SK-N-SH (cell line): ENCODE measurements at regions not wholly inside any gene's neighbourhood (a gene's known extent, or its start where the extent isn't known, plus 50 kb on each side); places are given as distances from the start of the nearest gene placed in this dataset.

Experiments used
- CTCF ChIA-PET: fragments of 300-600, 350-600 bp; formaldehyde crosslinking; extraction: SDS; loops from one replicate; lab custom pipeline; 2021; lab: Yijun Ruan, JAX
- POLR2A ChIA-PET: fragments of 350-600 bp; sonication (Branson Sonifier 250); formaldehyde crosslinking; extraction: SDS; loops from one replicate; lab custom pipeline; 2020; ENCODE audit warnings: antibody characterized with exemption, inconsistent platforms; lab: Yijun Ruan, JAX
- DNase-seq: peaks from one replicate; pipeline ENCODE4 v3.0.0; 2012
- H2AFZ ChIP-seq: fragments of 200-600 bp; sonication (generic); 2 replicates; pipeline ENCODE4 v1.8.1; 2016; ENCODE audit warnings: antibody characterized with exemption, mild to moderate bottlenecking, low read depth
- H3F3A ChIP-seq: fragments of 200-600 bp; sonication (generic); replicated peaks from 2 replicates; pipeline ENCODE3; 2016; ENCODE audit warnings: antibody characterized with exemption, mild to moderate bottlenecking; ENCODE audit not compliant: insufficient read depth
- H3K27ac ChIP-seq, 2 experiments: fragments of 200-500 bp in 1 of 2; fragments of 200-600 bp in 1 of 2; sonication (Bioruptor generic) in 1 of 2; sonication (generic), shearing (Covaris generic) in 1 of 2; 2 replicates each; pipeline versions ENCODE4 v1.5.1 to v1.6.1; 2014 to 2016; ENCODE audit warnings: low read depth in 2 of 2, inconsistent platforms in 1 of 2, low read length in 1 of 2, mild to moderate bottlenecking in 1 of 2, mixed read lengths in 1 of 2
- H3K27me3 ChIP-seq: fragments of 200-600 bp; sonication (generic), shearing (Covaris generic); 2 replicates; pipeline ENCODE4 v1.6.1; 2016; ENCODE audit warnings: mixed run types; ENCODE audit not compliant: insufficient read depth
- H3K36me3 ChIP-seq, 2 experiments: fragments of 200-500 bp in 1 of 2; fragments of 200-600 bp in 1 of 2; sonication (Bioruptor generic) in 1 of 2; sonication (generic) in 1 of 2; replicated peaks in 1 of 2; 2 replicates each; pipeline versions ENCODE3 to v1.5.1; 2014 to 2016; ENCODE audit warnings: low read length in 1 of 2, mild to moderate bottlenecking in 1 of 2; ENCODE audit not compliant: insufficient read depth in 2 of 2, control insufficient read depth in 1 of 2
- H3K4me1 ChIP-seq, 2 experiments: fragments of 200-500 bp in 1 of 2; fragments of 200-600 bp in 1 of 2; sonication (Bioruptor generic) in 1 of 2; sonication (generic), shearing (Covaris generic) in 1 of 2; 2 replicates each; pipeline versions ENCODE4 v1.5.1 to v1.6.1; 2014 to 2016; ENCODE audit warnings: low read depth in 1 of 2, low read length in 1 of 2, mixed run types in 1 of 2; ENCODE audit not compliant: insufficient read depth in 2 of 2, control insufficient read depth in 1 of 2
- H3K4me2 ChIP-seq: fragments of 200-600 bp; sonication (generic), shearing (Covaris generic); 2 replicates; pipeline ENCODE4 v1.6.1; 2017; ENCODE audit warnings: mixed run types
- H3K4me3 ChIP-seq, 2 experiments: fragments of 200-500 bp in 1 of 2; fragments of 200-600 bp in 1 of 2; sonication (Bioruptor generic) in 1 of 2; sonication (generic), shearing (Covaris generic) in 1 of 2; 2 replicates each; pipeline versions ENCODE4 v1.5.1 to v1.8.1; 2014 to 2016; ENCODE audit warnings: low read depth in 2 of 2, inconsistent platforms in 1 of 2, low read length in 1 of 2, mild to moderate bottlenecking in 1 of 2, mixed read lengths in 1 of 2, moderate library complexity in 1 of 2
- H3K79me2 ChIP-seq: fragments of 200-600 bp; sonication (generic); 2 replicates; pipeline ENCODE4 v1.8.1; 2017; ENCODE audit warnings: mild to moderate bottlenecking; ENCODE audit not compliant: insufficient read depth
- H3K9ac ChIP-seq: fragments of 200-600 bp; sonication (generic); 2 replicates; pipeline ENCODE4 v1.6.1; 2017; ENCODE audit warnings: mixed run types
- H3K9me2 ChIP-seq: fragments of 200-600 bp; sonication (generic); 2 replicates; pipeline ENCODE4 v1.6.1; 2017; ENCODE audit warnings: mixed run types
- H3K9me3 ChIP-seq: fragments of 200-600 bp; sonication (generic); 2 replicates; pipeline ENCODE4 v1.6.1; 2017; ENCODE audit warnings: mixed run types, mild to moderate bottlenecking, moderate library complexity
- H4K20me1 ChIP-seq: fragments of 200-600 bp; sonication (generic); 2 replicates; pipeline ENCODE4 v1.6.1; 2017; ENCODE audit warnings: mild to moderate bottlenecking, mixed run types; ENCODE audit not compliant: insufficient read depth
- CTCF ChIP-seq: fragments of 200-600 bp; sonication (generic); IDR thresholded peaks from 2 replicates; pipeline ENCODE4 v1.6.1; 2017; ENCODE audit warnings: antibody characterized with exemption, mild to moderate bottlenecking, moderate library complexity
- ELF1 ChIP-seq: IDR thresholded peaks from 2 replicates; pipeline ENCODE4 v1.4.0; 2012
- EP300 ChIP-seq, 2 experiments: IDR thresholded peaks; 2 replicates each; pipeline versions ENCODE4 v1.4.0 to v1.6.1; 2012; ENCODE audit warnings: borderline replicate concordance in 1 of 2, low read depth in 1 of 2, low read length in 1 of 2
- EZH2phosphoT487 ChIP-seq: fragments of 200-600 bp; sonication (generic); IDR thresholded peaks from 2 replicates; pipeline ENCODE4 v1.6.1; 2017; ENCODE audit warnings: low read depth, mixed run types, mild to moderate bottlenecking, antibody characterized with exemption, moderate library complexity, borderline replicate concordance
- FOSL2 ChIP-seq: IDR thresholded peaks from 2 replicates; pipeline ENCODE4 v1.4.0; 2012; ENCODE audit warnings: low read depth, mild to moderate bottlenecking, moderate library complexity, borderline replicate concordance
- FOXJ3 ChIP-seq: sonication (generic); formaldehyde crosslinking; IDR thresholded peaks from 2 replicates; pipeline ENCODE4 v1.5.1; 2020; ENCODE audit warnings: mild to moderate bottlenecking, missing genetic modification reagents
- FOXM1 ChIP-seq: IDR thresholded peaks from 2 replicates; pipeline ENCODE4 v1.4.0; 2012; ENCODE audit warnings: low read depth, mild to moderate bottlenecking
- GABPA ChIP-seq: IDR thresholded peaks from 2 replicates; pipeline ENCODE4 v1.4.0; 2012; ENCODE audit warnings: low read depth, mild to moderate bottlenecking
- GATA2 ChIP-seq: sonication (generic); formaldehyde crosslinking; IDR thresholded peaks from 2 replicates; pipeline ENCODE4 v1.5.0; 2020; ENCODE audit warnings: mild to moderate bottlenecking, missing genetic modification reagents
- IRF3 ChIP-seq: fragments of 150-350 bp; IDR thresholded peaks from 2 replicates; pipeline ENCODE4 v1.6.1; 2016; ENCODE audit warnings: mild to moderate bottlenecking, low read depth, low read length
- JUND ChIP-seq: IDR thresholded peaks from 2 replicates; pipeline ENCODE4 v1.4.0; 2012
- MAX ChIP-seq: IDR thresholded peaks from 2 replicates; pipeline ENCODE4 v1.4.0; 2012; ENCODE audit warnings: low read depth
- MXI1 ChIP-seq: IDR thresholded peaks from 2 replicates; pipeline ENCODE4 v1.6.1; 2012; ENCODE audit warnings: mild to moderate bottlenecking, low read depth, low read length, improper control_type of control experiment
- NFIC ChIP-seq: IDR thresholded peaks from 2 replicates; pipeline ENCODE4 v1.4.0; 2012; ENCODE audit warnings: borderline replicate concordance
- POLR2AphosphoS5 ChIP-seq: IDR thresholded peaks from 2 replicates; pipeline ENCODE4 v1.6.1; 2012; ENCODE audit warnings: low read depth, low read length
- RAD21 ChIP-seq: IDR thresholded peaks from 2 replicates; pipeline ENCODE4 v1.6.1; 2012; ENCODE audit warnings: mild to moderate bottlenecking, low read length
- RCOR1 ChIP-seq: fragments of 150-350 bp; IDR thresholded peaks from 2 replicates; pipeline ENCODE4 v1.6.1; 2017; ENCODE audit warnings: antibody characterized with exemption, low read length
- RFX5 ChIP-seq: IDR thresholded peaks from 2 replicates; pipeline ENCODE4 v1.6.1; 2012; ENCODE audit warnings: mild to moderate bottlenecking, improper control_type of control experiment, low read length
- RXRA ChIP-seq: IDR thresholded peaks from 2 replicates; pipeline ENCODE4 v1.4.0; 2012; ENCODE audit warnings: low read depth, mild to moderate bottlenecking, borderline replicate concordance
- SIN3A ChIP-seq: IDR thresholded peaks from 2 replicates; pipeline ENCODE4 v1.6.1; 2012; ENCODE audit warnings: low read depth, mild to moderate bottlenecking, low read length, moderate library complexity, borderline replicate concordance
- SMC3 ChIP-seq: IDR thresholded peaks from 2 replicates; pipeline ENCODE4 v1.6.1; 2012; ENCODE audit warnings: low read depth, low read length, improper control_type of control experiment
- TAF1 ChIP-seq: IDR thresholded peaks from 2 replicates; pipeline ENCODE4 v1.6.1; 2012; ENCODE audit warnings: low read depth, mild to moderate bottlenecking, low read length, moderate library complexity, borderline replicate concordance
- TCF12 ChIP-seq: IDR thresholded peaks from 2 replicates; pipeline ENCODE4 v1.4.0; 2012
- ZBTB33 ChIP-seq: IDR thresholded peaks from 2 replicates; pipeline ENCODE4 v1.4.0; 2012; ENCODE audit warnings: low read depth, borderline replicate concordance
- WGBS: methylation state at CpG from one replicate; pipeline ENCODE4 v1.1.6; 2017; ENCODE audit warnings: low lambda C conversion rate; 5-methylcytosine and 5-hydroxymethylcytosine counted together

GRCh38 chr20:20834008-20834407 lies 121.6 kb upstream of the RALGAPA2 start:
- Histone ChIP-seq H3K4me1 (no peaks in the 10 kb centered on the region; a peak in 1 of 4 replicates), H3K27me3 (peaks cover 43% of the 10 kb centered on the region), H3K4me3 (no peak overlapping the region), H3K9me3 (no peaks in the 10 kb centered on the region), H3K79me2 (no peaks in the 10 kb centered on the region), H3K9ac (no peak overlapping the region), H3K9me2 (no peaks in the 10 kb centered on the region), H4K20me1 (no peaks in the 10 kb centered on the region), H3K27ac (no peak overlapping the region), H2AFZ (no peak overlapping the region), H3K36me3 (no peaks in the 10 kb centered on the region), H3F3A (no peaks in the 10 kb centered on the region), H3K4me2 (no peak overlapping the region)
- DNase-seq = no peak
- ChIA-PET POLR2A (no interaction called here), CTCF (interaction anchor here (1.0 to 7.2 kb wide), 4 partner anchors 9 to 738 kb away, joined by 3 to 64 read pairs (median 10); no protein-coding TSS in a partner anchor)
- 0% methylated on average over 1 of the region's 1 CpG for WGBS
- TF ChIP-seq RAD21 = no peak
- TF ChIP-seq SMC3 = no peak
- TF ChIP-seq RFX5 = no peak
- TF ChIP-seq FOXJ3 (CRISPR knock-in tag) = no peak
- TF ChIP-seq ELF1 = no peak
- no peak for TF ChIP-seq EZH2phosphoT487
- TF ChIP-seq FOXM1 = no peak
- TF ChIP-seq NFIC = no peak

- TF ChIP-seq IRF3 = no peak
- TF ChIP-seq POLR2AphosphoS5 = no peak
- TF ChIP-seq TAF1 = no peak
- no peak for TF ChIP-seq SIN3A
- no peak for TF ChIP-seq FOXM1
- TF ChIP-seq GABPA = no peak
- TF ChIP-seq FOXJ3 (CRISPR knock-in tag) = no peak
- TF ChIP-seq RFX5 = no peak
- no peak for TF ChIP-seq ZBTB33
- no peak for TF ChIP-seq RAD21
- no peak for TF ChIP-seq EP300 (IDR thresholded peaks at IDR 0.05; ENCODE audit: borderline replicate concordance in 1 of 2, low read depth in 1 of 2, low read length in 1 of 2)
- no peak for TF ChIP-seq GATA2 (CRISPR knock-in tag)
- TF ChIP-seq JUND = no peak
- no peak for TF ChIP-seq CTCF
- no peak for TF ChIP-seq MXI1
- no peak for TF ChIP-seq MAX
- no peak for TF ChIP-seq RCOR1
- TF ChIP-seq TCF12 = no peak
- no peak for TF ChIP-seq FOSL2
- no peak for TF ChIP-seq RXRA
- Histone ChIP-seq H3K27me3 (peaks cover 43% of the 10 kb centered on the region), H4K20me1 (no peaks in the 10 kb centered on the region), H3K27ac (no peak overlapping the region), H3K4me3 (no peak overlapping the region), H3K79me2 (no peaks in the 10 kb centered on the region), H3K4me2 (no peak overlapping the region), H3K36me3 (no peaks in the 10 kb centered on the region), H3K9me2 (no peaks in the 10 kb centered on the region), H2AFZ (no peak overlapping the region), H3F3A (no peaks in the 10 kb centered on the region), H3K9ac (no peak overlapping the region), H3K9me3 (no peaks in the 10 kb centered on the region), H3K4me1 (no peaks in the 10 kb centered on the region; a peak in 1 of 4 replicates)
- WGBS = 0% methylated on average over 1 of the region's 1 CpG
- POLR2A ChIA-PET = no interaction called here
- DNase-seq = no peak
- CTCF ChIA-PET = interaction anchor here (2.6 to 7.2 kb wide), 2 partner anchors 8 to 673 kb away, joined by 12 to 64 read pairs; no protein-coding TSS in a partner anchor
Observed at GRCh38 chr20:20832715-20833114, 120.3 kb upstream of the RALGAPA2 start.
